ENCODE measurements at regions not wholly inside any gene's neighbourhood (a gene's known extent, or its start where the extent isn't known, plus 50 kb on each side); places are given as distances from the start of the nearest gene placed in this dataset.

- no peak for TF ChIP-seq SP1 (IDR thresholded peaks at IDR 0.05; ENCODE audit: low read depth, low read length)
- no peak for TF ChIP-seq CTCF (IDR thresholded peaks at IDR 0.05; ENCODE audit: control extremely low read depth in 1 of 3, insufficient read depth in 1 of 3, low read depth in 1 of 3, low read length in 3 of 3)
- TF ChIP-seq BRCA1 (IDR thresholded peaks at IDR 0.05; ENCODE audit: low read depth, low read length), result no peak
- no peak for TF ChIP-seq EZH2 (IDR thresholded peaks at IDR 0.05; ENCODE audit: low read depth, low read length, severe bottlenecking)
- TF ChIP-seq FOSL1 (IDR thresholded peaks at IDR 0.05; ENCODE audit: insufficient read depth, low read depth, low read length), result no peak
- TF ChIP-seq POLR2AphosphoS5 (IDR thresholded peaks at IDR 0.05; ENCODE audit: low read depth, low read length), result no peak
- TF ChIP-seq KDM5A (IDR thresholded peaks at IDR 0.05; ENCODE audit: low read length), result no peak
- no peak for TF ChIP-seq EP300 (IDR thresholded peaks at IDR 0.05; ENCODE audit: borderline replicate concordance in 1 of 2, low read depth in 2 of 2, low read length in 2 of 2)
- no peak for TF ChIP-seq ATF3 (IDR thresholded peaks at IDR 0.05; ENCODE audit: insufficient read depth, low read depth, low read length)
- TF ChIP-seq CREB1 (IDR thresholded peaks at IDR 0.05), result no peak
- no peak for TF ChIP-seq TAF1 (IDR thresholded peaks at IDR 0.05; ENCODE audit: low read depth, low read length)
- no peak for TF ChIP-seq TEAD4 (IDR thresholded peaks at IDR 0.05; ENCODE audit: low read depth, low read length)
Measured at GRCh38 chr7:54333952-54334351, 208.2 kb upstream of the VSTM2A start.

Data from H1 (cell line).